ENCODE measurements at regions not wholly inside any gene's neighbourhood (a gene's known extent, or its start where the extent isn't known, plus 50 kb on each side); places are given as distances from the start of the nearest gene placed in this dataset.
"Not testable (repeated sequence)": the region's sequence is repeated elsewhere in the genome, so short reads cannot be mapped to it uniquely, and the experiment has no call there.

DNA sequence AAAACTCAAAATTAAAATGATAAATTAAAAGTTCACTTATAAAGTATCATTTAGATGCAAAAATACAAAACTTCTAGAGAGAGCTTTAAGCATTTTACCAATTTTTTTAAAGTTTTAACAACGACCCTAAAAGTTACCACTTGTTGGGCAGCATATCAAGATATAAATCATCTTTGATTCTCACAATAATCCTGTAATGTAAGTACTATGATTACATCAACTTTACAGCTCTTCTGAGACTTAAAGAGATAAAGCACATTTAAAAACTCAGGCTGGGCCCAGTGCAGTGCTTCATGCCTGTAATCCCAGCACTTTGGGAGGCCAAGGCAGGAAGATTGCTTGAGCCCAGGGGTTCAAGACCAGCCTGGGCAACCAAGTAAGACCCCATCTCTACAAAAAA lies 202.7 kb upstream of the GPC6 start:
- DNase-seq: no peak

DNA sequence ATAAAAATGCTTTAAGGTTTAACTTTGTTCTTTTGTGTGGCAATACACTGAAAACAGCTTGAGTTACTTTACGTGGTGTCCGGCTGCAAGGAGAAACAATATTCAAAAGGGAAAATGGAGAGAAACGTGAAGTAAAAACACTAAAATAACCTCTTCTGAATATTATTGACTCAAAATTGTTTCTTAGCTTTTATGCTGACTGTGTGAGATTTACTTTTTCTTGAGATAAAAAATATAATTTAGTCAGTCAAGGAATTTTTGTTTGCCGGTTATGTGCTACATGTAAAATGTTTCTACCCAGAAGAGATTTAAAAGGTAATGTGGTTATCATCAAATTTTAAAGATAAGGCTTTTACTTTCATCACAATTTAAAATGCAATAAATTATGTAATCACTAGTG lies 200.6 kb upstream of the GPC6 start:
- no peak for DNase-seq

GRCh38 chr13:93029536-93029935 lies 197.1 kb upstream of the GPC6 start:
- DNase-seq: no peak

DNA sequence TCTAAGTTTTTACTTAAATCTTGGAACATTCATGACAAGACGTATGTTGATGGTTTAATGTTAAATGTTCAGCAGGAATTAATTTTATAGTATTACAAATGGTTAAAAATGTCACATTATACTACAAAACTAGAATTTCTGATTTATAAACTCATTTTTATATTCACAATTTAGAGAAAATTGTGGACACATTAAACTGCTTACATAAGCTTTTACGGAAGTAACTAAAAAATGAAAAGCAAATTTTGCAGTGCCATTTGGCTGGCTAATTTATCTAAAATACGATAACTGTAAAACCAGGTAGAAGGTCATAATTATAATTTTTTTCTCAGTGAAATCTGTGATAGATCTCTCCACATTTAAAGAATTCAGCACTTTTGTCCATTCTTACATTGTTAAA lies 190.2 kb upstream of the GPC6 start:
- no peak for DNase-seq

DNA sequence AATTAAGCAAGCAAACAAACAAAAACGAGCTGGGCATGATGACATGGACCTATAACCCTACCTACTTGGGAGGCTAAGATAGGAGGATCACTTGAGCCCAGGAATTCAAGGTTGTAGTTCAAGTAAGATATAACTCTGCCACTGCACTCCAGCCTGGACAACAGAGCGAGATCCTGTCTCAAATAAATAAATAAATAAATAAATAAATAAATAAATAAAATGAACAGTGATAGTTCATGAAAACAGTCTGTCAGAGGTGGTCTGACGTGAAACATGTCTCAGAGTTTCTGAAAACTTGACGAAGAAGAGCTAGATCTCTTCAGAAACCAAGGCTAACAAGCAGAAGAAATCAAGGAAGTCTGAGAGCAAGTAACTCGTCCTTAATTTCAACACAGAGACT lies 188.8 kb upstream of the GPC6 start:
- no peak for DNase-seq

GRCh38 chr13:93038187-93038586 lies 188.4 kb upstream of the GPC6 start:
- no peak for DNase-seq

DNA sequence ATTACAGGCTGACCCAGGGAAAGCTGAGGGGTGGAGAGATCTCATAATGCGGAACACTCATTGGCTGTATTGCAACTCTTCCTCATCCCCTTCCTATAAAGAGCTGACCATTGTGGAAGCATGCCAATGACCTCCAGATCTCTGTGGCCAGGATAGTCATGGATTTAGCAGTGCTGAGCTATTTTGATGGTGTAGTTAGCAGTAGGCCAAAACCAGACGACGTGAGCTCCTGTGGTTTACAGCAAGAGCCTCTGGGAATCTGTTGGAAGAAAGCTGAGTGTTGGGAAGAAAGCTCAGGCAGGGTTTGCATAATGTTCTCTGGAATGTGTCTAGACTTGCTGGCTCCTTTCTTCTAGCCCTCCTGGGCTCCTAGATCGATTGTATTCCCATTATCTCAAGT lies 187.5 kb upstream of the GPC6 start:
- no peak for DNase-seq

DNA sequence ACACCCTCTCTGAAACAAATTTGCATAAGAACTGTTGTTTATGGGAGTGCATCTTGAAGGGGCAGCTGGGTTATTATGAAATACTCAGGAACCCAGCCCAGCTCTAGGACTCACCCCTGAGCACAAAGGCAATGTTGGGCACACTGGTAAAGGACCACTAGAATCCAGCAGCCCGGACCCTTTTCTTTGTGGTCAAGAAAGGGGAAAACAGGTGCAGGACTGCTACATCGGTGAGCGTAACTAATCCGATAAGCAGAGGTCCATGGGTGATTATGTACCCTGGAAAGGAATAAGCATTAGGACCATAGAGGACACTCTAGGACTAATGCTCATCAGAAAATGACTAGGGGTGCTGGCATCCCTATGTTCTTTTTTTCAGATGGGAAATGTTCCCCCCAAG lies 185.0 kb upstream of the GPC6 start:
- DNase-seq: not testable (repeated sequence)

- no peak for DNase-seq
Measured at GRCh38 chr13:93045836-93046235, 180.8 kb upstream of the GPC6 start.

DNA sequence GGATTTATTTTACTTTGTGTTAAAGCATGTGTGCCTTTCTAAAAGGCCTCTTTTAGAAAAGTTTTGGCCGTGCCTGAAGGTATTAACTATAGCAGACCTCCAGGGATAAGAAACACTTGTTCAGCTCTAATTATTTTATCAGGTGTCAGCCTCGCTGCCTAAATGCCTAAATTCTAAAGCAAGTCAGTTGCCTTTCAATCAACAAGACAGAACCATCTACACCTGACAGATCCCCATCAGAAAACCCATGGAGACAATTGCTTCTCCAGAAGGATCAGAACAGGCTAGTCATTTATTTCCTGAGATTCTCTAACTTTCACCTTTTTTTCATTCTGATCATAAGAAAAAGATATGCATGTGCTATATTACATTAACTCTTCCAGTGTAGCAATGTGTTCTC lies 171.4 kb upstream of the GPC6 start:
- DNase-seq: no peak

- DNase-seq: no peak
Measured at GRCh38 chr13:93058301-93058700, 168.3 kb upstream of the GPC6 start.

DNA sequence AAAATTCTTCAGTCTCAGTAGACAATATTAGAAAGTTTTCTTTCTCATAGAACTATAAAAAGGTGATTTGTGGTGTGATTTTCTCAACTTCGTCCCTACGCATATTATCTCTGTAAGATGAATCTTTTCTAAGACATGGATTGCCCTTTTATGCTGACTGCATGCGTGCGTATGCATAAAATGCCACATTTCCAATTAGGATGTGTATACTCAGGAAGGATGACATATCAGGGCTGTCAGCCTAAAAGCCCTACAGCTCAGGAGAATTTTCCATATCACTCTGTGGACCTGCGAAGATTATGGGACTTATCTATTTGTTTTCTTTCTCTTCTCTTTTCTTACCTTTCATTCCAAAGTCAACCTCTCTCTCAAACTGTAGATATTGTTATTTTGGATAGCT lies 166.5 kb upstream of the GPC6 start:
- DNase-seq: no peak

DNA sequence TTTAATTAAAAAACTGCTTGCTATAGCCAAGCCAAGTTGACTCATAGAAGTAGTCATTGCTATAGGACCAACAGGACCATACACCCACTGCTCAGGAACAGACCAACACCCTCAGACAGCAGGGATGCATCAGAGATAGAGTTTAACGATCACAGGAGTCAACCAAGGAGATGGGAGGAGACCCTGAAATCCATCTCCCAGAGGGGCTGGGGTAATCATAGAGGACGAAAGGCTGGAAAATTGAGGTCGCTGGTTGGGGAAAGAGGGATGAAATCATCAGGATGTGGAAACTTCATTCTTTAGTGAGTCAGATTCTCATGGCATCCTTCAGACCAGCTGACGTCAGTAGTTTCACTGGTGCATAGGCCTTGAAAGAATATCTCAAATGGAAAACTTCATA lies 160.4 kb upstream of the GPC6 start:
- DNase-seq: no peak

DNA sequence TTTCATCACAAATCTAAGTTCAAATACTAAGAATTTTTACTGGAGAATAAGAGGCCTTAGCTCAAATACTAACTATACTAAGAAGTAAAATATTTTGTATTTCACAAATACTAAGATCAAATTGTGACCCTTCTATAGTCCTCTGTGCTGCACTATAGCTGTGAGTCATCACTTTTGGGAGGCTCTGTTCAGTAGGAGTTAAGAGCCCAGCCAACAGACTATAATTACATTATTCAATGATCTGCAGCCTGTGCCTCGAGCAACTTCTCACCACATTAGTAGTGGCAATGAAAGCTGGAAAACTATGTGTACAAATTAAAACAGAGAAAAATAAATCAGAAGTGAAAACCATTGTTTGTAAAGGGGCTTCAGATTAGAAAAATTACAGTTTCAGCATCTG lies 147.3 kb upstream of the GPC6 start:
- DNase-seq: no peak

GRCh38 chr13:93080166-93080565 lies 146.4 kb upstream of the GPC6 start:
- DNase-seq: no peak

GRCh38 chr13:93080587-93080986 lies 146.0 kb upstream of the GPC6 start:
- DNase-seq: no peak

DNA sequence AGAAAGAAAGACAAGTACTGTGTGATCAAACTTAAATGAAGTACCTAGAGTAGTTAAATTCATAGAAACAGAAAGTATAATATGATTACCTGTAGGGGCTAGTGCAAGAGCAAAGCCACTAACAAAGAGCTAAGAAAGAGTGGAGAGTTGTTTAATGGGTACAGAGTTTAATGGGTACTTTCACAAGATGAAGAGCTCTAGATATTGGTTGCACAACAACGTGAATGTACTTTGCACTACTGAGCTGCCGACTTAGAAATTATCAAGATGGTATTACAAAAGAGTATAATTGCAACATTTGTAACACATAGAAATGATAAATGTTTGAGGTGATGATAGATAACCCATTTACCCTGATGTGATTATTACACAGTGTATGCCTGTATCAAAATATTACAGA lies 140.3 kb upstream of the GPC6 start:
- no peak for DNase-seq

- DNase-seq: no peak
Measured at GRCh38 chr13:93098972-93099371, 127.6 kb upstream of the GPC6 start.

DNA sequence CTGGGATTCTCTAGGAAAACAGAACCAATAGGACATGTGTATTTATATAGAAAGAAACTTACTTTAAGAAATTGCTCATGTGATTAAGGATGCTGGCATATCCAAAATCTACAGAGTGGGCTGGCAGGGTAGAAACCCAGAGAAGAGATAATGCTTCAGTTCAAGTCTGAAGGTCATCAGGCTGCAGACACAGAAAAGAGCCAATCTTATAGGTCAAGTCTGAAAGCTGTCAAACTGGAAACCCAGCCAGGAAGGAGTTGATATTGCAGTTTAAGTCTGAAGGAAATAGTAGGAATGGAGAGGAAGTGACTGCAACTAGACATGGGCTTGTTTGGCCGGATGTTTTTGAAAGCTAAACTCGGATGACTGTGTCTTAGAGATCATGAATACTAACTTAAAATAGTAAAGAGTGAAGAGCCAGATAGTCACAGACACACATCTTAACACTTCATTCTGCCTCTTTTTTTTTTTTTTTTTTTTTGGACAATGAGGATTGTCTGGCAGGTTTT lies 125.3 kb upstream of the GPC6 start:
- DNase-seq: no peak

DNA sequence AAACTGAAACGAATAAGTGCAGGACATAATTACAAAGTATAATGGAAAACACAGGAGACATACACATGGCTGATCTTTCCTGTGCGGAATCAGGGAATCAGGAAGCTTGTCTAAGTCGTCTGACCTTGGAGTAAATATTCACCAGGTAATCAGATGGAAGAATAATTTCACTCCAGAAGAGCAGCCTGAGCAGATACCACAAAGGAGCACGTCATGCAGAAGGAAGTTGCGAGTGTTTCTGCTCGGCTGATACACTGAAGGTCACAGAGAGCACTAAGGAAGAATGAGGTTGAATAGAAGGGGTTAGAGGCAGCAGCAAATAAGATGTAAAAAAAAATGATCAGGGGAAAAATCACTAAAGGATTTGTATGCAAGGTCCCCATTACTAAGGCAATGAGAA lies 122.3 kb upstream of the GPC6 start:
- no peak for DNase-seq

GRCh38 chr13:93108111-93108601 lies 118.5 kb upstream of the GPC6 start:
- DNase-seq: no peak

DNA sequence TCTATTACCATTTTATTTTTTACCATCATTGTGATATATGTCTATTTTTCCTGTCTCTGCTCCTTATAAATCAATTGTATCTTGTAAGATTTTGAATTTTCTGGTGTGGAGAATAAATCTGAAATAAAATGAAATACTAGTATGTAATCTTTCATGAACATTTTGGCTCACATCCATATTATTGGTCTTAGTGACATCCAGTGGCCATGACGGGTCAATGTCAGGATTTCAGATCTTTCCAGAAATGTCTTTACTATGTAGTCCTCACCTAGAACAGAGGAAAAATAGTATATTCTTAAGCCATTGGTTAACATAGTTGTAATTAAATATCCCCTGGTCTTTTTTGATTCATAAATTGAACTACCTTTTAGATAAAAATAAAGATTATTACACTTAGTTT lies 109.8 kb upstream of the GPC6 start:
- no peak for DNase-seq

DNA sequence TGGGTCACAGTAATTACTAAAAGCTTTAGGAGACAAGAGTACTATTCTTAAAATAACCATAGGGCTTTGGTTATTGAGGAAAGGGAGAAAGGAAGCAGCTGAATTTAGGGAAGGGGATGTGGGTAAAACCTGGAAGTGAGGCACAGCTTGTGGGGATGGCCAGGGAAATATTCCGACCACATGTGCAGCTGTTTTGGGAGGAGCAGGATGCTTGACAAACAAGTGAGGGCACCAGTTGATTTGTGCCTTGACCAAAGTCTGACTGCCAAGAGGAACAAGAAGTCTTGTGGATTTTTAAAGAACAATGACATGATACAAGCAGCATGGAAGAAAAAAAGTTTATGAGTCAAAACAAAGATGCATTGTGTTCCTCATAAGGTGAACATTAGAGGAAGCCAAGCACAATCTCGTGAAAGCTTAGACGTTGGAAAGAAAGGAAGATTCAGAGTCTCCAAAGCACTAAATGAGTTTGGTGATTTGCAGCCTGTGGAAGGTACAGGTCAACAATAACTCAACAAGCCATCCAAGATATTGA lies 108.5 kb upstream of the GPC6 start:
- no peak for DNase-seq

DNA sequence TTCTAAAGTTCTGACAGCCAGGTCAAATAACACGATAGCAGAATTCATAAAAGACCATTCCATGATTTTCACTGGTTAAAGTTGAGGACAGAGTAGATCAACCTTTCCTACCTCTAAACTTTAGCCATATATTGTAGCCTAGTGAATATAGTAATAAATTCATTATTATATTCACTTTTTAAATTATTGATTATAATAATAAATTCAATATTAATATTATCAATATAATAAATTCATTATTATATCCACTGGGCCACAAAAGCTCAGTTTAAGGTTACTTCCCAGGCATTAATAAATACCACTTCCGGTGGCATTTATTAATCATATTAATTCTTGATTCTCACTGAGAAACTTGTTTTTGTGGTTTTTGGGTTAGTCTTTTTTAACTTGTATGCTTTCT lies 85.7 kb upstream of the GPC6 start:
- DNase-seq: no peak

GRCh38 chr13:93144031-93144430 lies 82.6 kb upstream of the GPC6 start:
- no peak for DNase-seq

DNA sequence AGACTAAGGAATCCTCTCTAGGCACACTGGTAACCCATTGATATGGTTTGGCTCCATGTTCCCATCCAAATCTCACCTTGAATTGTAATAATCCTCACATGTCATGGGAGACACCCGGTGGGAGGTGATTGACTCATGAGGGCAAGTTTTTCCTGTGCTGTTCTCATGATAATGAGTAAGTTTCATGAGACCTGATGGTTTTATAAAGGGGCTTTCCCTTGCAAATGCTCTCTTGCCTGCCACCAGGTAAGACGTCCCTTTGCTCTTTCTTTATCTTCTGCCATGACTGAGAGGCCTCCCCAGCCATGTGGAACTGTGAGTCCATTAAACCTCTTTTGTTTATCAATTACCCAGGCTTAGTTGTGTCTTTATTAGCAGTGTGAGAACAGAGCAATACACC lies 81.4 kb upstream of the GPC6 start:
- DNase-seq: no peak

All from NCI-H526 treated with DMSO at 0.1 percent for 48 hours (cell line).